SW 1271 (cell line): ENCODE measurements at regions not wholly inside any gene's neighbourhood (a gene's known extent, or its start where the extent isn't known, plus 50 kb on each side); places are given as distances from the start of the nearest gene placed in this dataset.
"Not testable (repeated sequence)": the region's sequence is repeated elsewhere in the genome, so short reads cannot be mapped to it uniquely, and the experiment has no call there.

Source experiments
- DNase-seq, 2 experiments: peaks; one replicate each; lab custom pipeline; 2025; lab: John Stamatoyannopoulos, UW

- no peak for DNase-seq
Measured at GRCh38 chrX:138859421-138859820, 147.9 kb upstream of the FGF13 start.

GRCh38 chrX:138858951-138859350, 147.4 kb upstream of the FGF13 start:
- DNase-seq: no peak

GRCh38 chrX:138858438-138858837, 146.9 kb upstream of the FGF13 start:
- no peak for DNase-seq

- DNase-seq: no peak
Measured at GRCh38 chrX:138856881-138857604, 145.5 kb upstream of the FGF13 start.

- DNase-seq: no peak
Measured at GRCh38 chrX:138853936-138854335, 142.4 kb upstream of the FGF13 start.

- DNase-seq: no peak
Measured at GRCh38 chrX:138849521-138849920, 138.0 kb upstream of the FGF13 start.

- DNase-seq: no peak
Measured at GRCh38 chrX:138847930-138848329, 136.4 kb upstream of the FGF13 start.

- DNase-seq: no peak
Measured at GRCh38 chrX:138845786-138846185, 134.3 kb upstream of the FGF13 start.

- not testable (repeated sequence) for DNase-seq
Measured at GRCh38 chrX:138807400-138807799, 95.9 kb upstream of the FGF13 start.

GRCh38 chrX:138794246-138794645, 82.7 kb upstream of the FGF13 start:
- DNase-seq: no peak

- no peak for DNase-seq
Measured at GRCh38 chrX:138791551-138791950, 80.0 kb upstream of the FGF13 start.

- no peak for DNase-seq
Measured at GRCh38 chrX:138788771-138789170, 77.3 kb upstream of the FGF13 start.

GRCh38 chrX:138778576-138778909, 67.0 kb upstream of the FGF13 start:
- not testable (repeated sequence) for DNase-seq

- not testable (repeated sequence) for DNase-seq
Measured at GRCh38 chrX:138777908-138778575, 66.5 kb upstream of the FGF13 start.

GRCh38 chrX:138777230-138777629, 65.7 kb upstream of the FGF13 start:
- DNase-seq: no peak

GRCh38 chrX:138775517-138775916, 64.0 kb upstream of the FGF13 start:
- DNase-seq: peak in 1 of 2 experiments; percentile 8

GRCh38 chrX:138771047-138771446, 59.5 kb upstream of the FGF13 start:
- no peak for DNase-seq

GRCh38 chrX:138769918-138770317, 58.4 kb upstream of the FGF13 start:
- no peak for DNase-seq

GRCh38 chrX:138765051-138765450, 53.5 kb upstream of the FGF13 start:
- DNase-seq: no peak

GRCh38 chrX:138763761-138764160, 52.2 kb upstream of the FGF13 start:
- no peak for DNase-seq

GRCh38 chrX:138761380-138761779, 49.9 kb upstream of the FGF13 start:
- no peak for DNase-seq
